ENCODE measurements at regions not wholly inside any gene's neighbourhood (a gene's known extent, or its start where the extent isn't known, plus 50 kb on each side); places are given as distances from the start of the nearest gene placed in this dataset.

DNA sequence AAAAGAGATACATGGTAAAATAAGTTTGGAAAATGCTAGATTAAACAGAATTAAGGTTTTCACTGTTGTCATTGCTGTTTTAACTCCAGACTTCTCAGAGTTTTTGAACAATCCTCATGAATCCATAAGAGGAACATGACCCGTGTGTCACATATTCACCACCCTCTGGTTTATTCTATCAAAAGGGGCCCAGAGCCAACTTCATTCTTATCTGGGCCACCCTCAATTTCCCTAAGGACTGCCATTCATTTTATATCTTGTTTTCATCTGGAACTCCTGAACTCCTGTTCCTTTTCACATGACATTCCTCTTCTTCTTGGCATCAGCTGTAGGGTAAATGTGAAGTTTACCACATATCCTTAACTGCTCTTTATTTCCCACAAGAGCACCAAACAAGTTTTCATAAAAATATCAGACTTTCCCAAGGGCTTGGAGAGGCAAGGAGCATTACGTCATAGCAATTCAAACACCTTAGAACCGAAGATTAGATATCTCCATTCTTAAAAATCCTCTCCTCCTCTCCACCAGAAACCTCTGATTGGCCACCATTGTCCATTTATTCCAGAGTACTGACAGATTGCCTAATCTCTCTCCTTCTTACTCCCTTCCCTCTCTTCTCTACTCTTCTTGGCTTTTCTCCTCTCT, 225.2 kb downstream of the SEC23A start:
- TF ChIP-seq, protein P1, sequence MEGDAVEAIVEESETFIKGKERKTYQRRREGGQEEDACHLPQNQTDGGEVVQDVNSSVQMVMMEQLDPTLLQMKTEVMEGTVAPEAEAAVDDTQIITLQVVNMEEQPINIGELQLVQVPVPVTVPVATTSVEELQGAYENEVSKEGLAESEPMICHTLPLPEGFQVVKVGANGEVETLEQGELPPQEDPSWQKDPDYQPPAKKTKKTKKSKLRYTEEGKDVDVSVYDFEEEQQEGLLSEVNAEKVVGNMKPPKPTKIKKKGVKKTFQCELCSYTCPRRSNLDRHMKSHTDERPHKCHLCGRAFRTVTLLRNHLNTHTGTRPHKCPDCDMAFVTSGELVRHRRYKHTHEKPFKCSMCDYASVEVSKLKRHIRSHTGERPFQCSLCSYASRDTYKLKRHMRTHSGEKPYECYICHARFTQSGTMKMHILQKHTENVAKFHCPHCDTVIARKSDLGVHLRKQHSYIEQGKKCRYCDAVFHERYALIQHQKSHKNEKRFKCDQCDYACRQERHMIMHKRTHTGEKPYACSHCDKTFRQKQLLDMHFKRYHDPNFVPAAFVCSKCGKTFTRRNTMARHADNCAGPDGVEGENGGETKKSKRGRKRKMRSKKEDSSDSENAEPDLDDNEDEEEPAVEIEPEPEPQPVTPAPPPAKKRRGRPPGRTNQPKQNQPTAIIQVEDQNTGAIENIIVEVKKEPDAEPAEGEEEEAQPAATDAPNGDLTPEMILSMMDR (IDR thresholded peaks at IDR 0.05) = no peak
- no peak for TF ChIP-seq ZFX (IDR thresholded peaks at IDR 0.05; ENCODE audit: borderline replicate concordance)

Measured in 22Rv1 (cell line).